Putamen (tissue), 1 donor: ENCODE measurements at regions not wholly inside any gene's neighbourhood (a gene's known extent, or its start where the extent isn't known, plus 50 kb on each side); places are given as distances from the start of the nearest gene placed in this dataset.
"Not testable (repeated sequence)": the region's sequence is repeated elsewhere in the genome, so short reads cannot be mapped to it uniquely, and the experiment has no call there.

ENCODE experiments used
- DNase-seq: peaks from one replicate; pipeline ENCODE4 v3.0.0-alpha.2; 2016; ENCODE audit warnings: low spot score

- no peak for DNase-seq
Measured at GRCh38 chr6:77178821-77179220, 284.5 kb downstream of the HTR1B start.

- DNase-seq, result no peak
Measured at GRCh38 chr6:77177470-77177869, 285.8 kb downstream of the HTR1B start.

- no peak for DNase-seq
Measured at GRCh38 chr6:77173472-77174074, 289.7 kb downstream of the HTR1B start.

DNA sequence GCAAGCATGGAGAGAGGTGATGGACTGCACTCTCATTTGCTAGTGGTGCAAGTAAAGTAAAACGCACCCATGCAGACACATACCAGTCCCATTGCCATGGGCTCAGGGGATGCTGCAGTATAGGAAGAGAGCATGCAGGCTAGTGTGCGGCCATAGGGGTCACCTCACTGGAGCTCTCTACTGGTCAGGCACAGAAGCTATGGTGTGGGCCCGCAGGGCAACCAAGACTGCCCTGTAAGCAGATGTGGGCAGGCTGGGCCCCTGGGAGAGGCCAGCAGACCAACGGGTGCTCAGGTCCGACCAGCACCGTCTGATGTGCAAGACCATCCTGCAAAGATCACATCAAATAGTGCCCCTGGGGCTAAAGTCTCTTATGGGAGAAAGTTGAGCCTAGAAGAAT, 290.7 kb downstream of the HTR1B start:
- DNase-seq, result no peak

GRCh38 chr6:77159730-77160129, 303.6 kb downstream of the HTR1B start:
- no peak for DNase-seq

DNA sequence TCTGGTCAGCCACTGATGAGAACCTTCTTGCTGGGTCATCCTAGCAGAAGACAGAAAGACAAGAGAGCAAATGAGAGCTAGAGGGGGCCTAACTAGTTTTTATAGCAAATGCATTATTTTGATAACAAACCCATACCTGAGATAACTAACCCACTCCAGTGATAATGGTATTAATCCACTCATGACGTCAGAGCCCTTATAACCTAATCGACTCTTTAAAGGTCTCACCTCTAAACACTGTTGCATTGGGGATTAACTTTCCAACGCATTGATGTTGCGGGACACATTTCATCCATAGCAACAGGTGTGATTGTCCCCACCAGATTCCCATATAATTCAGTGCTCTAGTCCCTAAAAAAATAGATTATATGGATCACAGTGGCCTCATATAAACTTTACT, 312.1 kb downstream of the HTR1B start:
- DNase-seq, result no peak

DNA sequence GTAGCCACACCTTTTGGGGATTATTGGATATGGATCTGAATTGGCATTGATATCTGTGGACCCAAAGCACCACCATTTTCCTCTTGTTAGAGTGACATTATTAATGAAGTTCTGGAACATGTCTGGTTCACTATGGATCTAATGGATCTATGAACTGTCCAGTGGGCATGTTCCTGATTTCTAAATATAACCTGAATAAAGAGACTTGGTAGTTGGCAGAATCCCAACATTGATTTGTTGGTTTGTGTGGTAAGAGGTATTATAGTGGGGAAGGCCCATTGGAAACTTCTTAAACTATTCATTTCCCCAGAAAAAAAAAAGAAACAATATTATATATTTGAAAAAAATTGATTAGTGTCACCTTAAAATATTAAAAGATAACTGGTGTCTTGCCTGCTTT, 312.6 kb downstream of the HTR1B start:
- DNase-seq, result no peak

DNA sequence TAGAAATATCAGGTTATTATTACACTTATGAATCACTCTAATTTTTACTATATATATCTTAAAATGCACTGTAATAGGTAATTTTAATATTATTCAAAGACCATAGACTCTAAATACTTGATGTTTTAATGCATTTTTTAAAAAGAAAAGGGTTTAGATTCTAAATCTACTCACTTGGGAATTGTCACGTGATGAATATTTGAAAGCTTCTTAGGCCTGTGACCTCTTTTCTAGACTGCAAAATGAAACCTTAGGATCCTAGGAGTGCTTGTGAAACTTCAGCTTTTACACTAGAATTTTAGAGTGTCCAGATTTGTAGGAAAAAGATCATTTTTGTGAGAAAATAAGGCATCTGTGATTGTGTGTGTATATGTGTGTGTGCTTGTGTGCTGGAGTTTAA, 318.0 kb downstream of the HTR1B start:
- no peak for DNase-seq

- no peak for DNase-seq
Measured at GRCh38 chr6:77143659-77144447, 319.4 kb downstream of the HTR1B start.

DNA sequence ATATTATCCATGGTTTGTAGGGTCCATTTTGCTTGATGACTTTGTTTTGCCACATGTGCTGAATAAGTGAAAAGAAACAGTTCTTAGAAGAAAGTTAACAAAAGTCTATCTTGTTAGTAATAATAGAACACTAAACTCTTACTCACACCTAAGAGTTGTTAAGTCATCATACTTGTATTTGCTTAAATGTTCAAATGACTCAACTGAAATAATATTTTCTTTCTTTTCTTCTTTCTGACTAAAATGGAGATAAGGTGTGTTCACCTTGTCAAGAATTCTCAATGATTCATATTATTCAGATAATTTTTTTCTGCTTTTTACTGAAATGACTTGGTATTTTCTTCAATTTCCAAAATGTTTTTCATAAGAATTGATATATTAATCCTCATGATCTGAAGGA, 327.2 kb downstream of the HTR1B start:
- DNase-seq, result no peak

GRCh38 chr6:77133031-77133430, 330.3 kb downstream of the HTR1B start:
- DNase-seq, result no peak

DNA sequence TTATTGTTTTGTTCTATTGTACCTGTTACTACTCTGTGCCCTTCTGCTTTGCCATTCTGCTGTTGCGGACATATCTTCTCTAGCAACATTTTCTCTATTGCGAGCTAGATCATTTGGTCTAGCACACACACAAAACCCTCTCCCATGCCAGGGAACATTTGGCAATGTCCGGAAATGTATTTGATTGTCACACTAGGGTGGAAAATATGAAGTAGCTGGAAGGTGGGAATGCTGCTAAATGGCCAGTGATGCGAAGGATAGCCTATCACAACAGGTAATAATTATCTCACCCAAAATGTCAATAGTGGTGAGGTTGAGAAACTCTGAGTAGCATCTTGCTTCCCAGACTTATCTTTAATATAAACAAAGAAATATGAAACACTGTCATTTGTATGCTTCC, 331.9 kb downstream of the HTR1B start:
- DNase-seq, result no peak

DNA sequence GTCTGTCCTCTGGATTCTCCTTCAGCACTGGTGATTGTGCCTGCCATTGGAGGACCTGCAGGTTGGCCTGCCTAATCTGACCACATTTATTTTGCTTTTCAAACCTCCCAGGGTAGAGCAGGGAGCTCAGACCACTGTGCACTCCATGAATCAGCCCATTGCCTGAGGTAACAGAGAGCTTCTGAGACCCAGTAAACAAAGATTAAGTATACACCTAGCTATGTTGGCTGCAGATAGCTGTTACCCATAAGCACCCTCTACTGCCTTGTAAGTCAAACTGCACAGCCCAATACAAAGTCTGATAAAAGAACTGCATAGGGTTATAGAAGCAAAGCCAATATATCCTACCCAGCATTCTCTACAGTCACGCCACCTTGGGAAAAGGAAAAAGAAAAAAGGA, 338.7 kb downstream of the HTR1B start:
- no peak for DNase-seq

DNA sequence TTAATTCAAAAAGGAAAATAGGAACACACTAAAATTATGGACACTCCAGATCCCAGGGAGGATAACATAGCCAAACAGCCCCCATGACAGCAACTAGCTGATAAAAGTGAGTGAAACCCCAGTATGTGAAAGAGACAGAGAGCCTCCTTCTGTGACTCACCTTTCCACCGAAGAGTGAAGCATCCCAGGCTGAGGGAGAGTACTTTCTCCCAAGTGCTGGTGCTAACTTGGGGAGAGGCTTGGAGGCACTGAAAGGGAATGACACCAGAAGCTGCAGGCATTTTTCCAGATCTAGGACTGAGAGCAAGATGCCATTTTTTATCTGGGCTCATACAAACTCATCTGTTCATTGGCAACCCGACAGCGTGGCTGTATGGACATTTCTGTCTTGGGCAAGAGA, 339.8 kb downstream of the HTR1B start:
- no peak for DNase-seq

DNA sequence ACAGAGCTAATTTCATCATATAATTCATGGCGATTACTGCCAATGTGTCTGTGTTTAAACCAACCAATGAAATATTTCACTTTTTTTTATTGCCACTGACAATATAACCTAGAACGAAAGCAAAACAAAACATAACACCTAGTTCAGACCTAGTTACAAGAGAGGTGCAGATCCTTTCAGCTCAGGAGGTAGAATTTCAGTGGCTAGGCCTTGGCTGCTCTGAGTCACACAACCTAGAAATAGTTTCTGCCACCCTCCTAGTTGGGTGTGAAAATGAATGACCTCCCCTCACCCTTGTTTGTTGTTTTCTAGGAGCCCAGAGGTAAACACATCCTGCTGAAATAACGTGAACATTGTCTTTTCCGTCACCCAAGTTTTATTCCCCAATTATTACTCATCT, 356.3 kb downstream of the HTR1B start:
- DNase-seq, result no peak

GRCh38 chr6:77105091-77105490, 358.2 kb downstream of the HTR1B start:
- DNase-seq, result no peak

DNA sequence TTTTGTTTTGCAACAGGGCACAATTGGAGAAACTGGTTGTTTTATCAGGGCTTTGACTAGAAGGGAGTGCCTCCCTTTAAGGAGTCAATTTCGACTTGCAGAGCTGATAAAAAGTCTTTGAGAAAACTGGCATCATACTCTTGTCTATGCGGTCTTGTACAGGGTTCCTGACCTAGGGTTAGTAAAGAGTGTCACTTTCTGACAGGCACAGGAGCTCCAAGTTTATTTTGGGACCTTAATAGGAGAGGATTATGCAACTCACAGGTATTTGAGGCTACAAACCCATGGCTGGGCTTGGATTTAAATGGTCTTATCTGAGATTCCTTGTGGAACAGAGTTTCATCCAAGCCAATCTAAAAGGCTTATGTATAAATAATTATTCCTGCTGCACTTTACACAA, 365.4 kb downstream of the HTR1B start:
- no peak for DNase-seq

DNA sequence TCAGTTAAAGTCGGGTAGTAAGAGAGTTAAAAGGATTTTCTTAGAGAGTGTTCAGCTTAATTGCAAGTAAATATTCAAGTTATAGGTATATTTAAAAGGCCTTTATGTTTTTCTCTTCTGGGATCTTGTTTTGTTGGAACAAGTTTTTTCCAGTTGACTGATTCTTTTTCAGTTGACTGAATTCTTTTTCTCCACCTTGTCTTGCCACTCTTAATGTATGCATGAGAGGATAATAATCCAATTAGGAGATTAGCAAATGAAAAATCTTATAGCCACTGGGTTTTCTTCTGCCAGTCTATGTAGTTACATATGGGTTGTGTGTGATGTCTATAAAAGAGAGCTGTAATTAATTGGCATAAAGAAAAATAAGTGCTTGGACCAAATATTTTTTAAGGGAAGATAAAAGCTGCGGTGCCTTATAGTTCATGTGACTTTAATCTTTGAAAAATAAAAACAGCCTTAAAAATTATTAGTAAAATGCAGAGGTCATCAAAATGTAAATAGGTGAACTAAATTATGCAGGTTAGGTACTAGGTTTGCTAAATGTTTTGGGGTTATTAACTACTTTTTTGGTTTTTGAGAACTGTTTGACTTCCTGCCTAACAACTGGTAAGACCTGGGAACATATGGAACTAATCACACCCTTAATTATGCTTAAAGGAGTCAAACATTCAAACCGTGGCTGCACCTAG, 367.2 kb downstream of the HTR1B start:
- no peak for DNase-seq

DNA sequence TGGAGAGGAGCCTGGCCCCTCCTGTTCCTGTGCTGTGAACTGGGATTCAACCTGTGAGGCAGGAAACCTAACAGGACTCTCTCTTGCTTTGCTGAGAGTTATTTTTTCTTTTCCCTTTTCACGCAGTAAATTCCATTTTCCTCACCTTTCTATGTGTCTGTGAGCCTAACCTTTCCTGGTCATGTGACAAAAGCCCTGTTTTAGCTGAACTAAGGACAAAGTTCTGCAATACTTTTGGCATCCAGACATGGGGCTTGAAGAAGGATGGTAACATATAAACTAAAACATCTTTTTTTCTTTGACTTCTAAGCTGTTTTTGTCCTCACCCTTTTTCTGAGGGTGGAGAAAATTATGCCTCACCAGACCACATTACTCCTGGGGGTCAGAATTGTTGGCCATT, 368.5 kb downstream of the HTR1B start:
- no peak for DNase-seq

DNA sequence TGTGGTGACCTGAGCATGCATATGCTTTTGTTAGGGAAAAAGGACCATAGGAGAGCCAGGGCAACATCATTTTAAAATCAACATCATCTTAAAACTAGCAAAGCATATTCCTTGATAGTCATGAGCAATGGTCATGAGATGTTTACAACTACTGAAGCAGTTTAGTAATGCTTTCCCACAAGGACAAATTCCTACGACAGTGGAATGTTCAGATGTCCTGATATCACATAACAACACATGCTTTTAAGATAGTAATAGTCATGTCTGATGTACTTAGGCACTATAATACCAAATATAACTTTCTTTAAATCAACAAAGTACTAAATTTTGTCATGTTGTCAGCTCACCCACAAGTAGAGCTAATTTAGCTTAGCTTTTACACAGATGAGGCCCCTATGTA, 370.3 kb downstream of the HTR1B start:
- DNase-seq, result no peak

- no peak for DNase-seq
Measured at GRCh38 chr6:77089776-77090175, 373.5 kb downstream of the HTR1B start.

DNA sequence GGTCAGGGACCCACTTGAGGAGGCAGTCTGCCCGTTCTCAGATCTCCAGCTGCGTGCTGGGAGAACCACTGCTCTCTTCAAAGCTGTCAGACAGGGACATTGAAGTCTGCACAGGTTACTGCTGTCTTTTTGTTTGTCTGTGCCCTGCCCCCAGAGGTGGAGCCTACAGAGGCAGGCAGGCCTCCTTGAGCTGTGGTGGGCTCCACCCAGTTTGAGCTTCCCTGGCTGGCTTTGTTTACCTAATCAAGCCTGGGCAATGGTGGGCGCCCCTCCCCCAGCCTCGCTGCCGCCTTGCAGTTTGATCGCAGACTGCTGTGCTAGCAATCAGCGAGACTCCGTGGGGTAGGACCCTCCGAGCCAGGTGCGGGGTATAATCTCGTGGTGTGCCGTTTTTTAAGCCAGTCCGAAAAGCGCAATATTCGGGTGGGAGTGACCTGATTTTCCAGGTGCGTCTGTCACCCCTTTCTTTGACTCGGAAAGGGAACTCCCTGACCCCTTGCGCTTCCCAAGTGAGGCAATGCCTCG, 375.4 kb downstream of the HTR1B start:
- not testable (repeated sequence) for DNase-seq

- DNase-seq, result no peak
Measured at GRCh38 chr6:77074037-77074713, 389.1 kb downstream of the HTR1B start.
